Natural killer cell (primary cell): ENCODE measurements at regions not wholly inside any gene's neighbourhood (a gene's known extent, or its start where the extent isn't known, plus 50 kb on each side); places are given as distances from the start of the nearest gene placed in this dataset.

Experiments
- ATAC-seq, 3 donors: fragments of 150-1000 bp in 2 of 3; fragments of 200-7000 bp in 1 of 3; cut with Tn5 transposase; 1 replicate in 1 of 3; 2 replicates in 2 of 3; pipeline ENCODE4 v1.10.0; 2021; ENCODE audit warnings: mild to moderate bottlenecking in 2 of 3, moderate library complexity in 2 of 3
- DNase-seq, 2 donors: peaks; one replicate each; pipeline versions ENCODE4 v3.0.0 to v3.0.0-alpha.2; 2013 to 2021; ENCODE audit warnings: mixed read lengths in 1 of 2
- H3K27ac ChIP-seq: one replicate; pipeline ENCODE4 v1.5.1; 2013; ENCODE audit warnings: mild to moderate bottlenecking, low read length
- H3K27me3 ChIP-seq: one replicate; pipeline ENCODE4 v1.6.1; 2013; ENCODE audit warnings: low read length; ENCODE audit not compliant: control insufficient read depth, insufficient read depth
- H3K36me3 ChIP-seq: one replicate; pipeline ENCODE4 v1.6.1; 2013; ENCODE audit warnings: low read length; ENCODE audit not compliant: control insufficient read depth, insufficient read depth
- H3K4me1 ChIP-seq: one replicate; pipeline ENCODE4 v1.6.1; 2013; ENCODE audit warnings: low read length; ENCODE audit not compliant: control insufficient read depth, insufficient read depth
- H3K4me3 ChIP-seq: one replicate; pipeline ENCODE4 v1.5.1; 2013; ENCODE audit warnings: low read length
- H3K9me3 ChIP-seq: one replicate; pipeline ENCODE4 v1.6.1; 2013; ENCODE audit warnings: low read length; ENCODE audit not compliant: control insufficient read depth, insufficient read depth
- H3K27ac Mint-ChIP-seq, 2 donors: one replicate each; pipeline ENCODE4 v1.8.0; 2022; ENCODE audit warnings: mild to moderate bottlenecking in 2 of 2, mixed read lengths in 2 of 2, moderate library complexity in 1 of 2
- H3K27me3 Mint-ChIP-seq, 2 donors: one replicate each; pipeline ENCODE4 v1.8.0; 2022; ENCODE audit warnings: low read depth in 2 of 2, mixed read lengths in 2 of 2
- H3K36me3 Mint-ChIP-seq: one replicate; pipeline ENCODE4 v1.8.0; 2022; ENCODE audit warnings: mixed read lengths
- H3K4me1 Mint-ChIP-seq, 2 donors: one replicate each; pipeline ENCODE4 v1.8.0; 2022; ENCODE audit warnings: mixed read lengths in 2 of 2
- H3K4me3 Mint-ChIP-seq: one replicate; pipeline ENCODE4 v1.8.0; 2022; ENCODE audit warnings: mild to moderate bottlenecking, moderate library complexity, mixed read lengths
- H3K9me3 Mint-ChIP-seq, 2 donors: one replicate each; pipeline ENCODE4 v1.8.0; 2022; ENCODE audit warnings: mixed read lengths in 2 of 2
- CTCF ChIP-seq: fragments of 200-600 bp; IDR thresholded peaks from one replicate; pipeline ENCODE4 v1.8.0; 2022; ENCODE audit warnings: antibody characterized with exemption
- WGBS: methylation state at CpG from one replicate; pipeline ENCODE4 v1.1.7; 2013; ENCODE audit warnings: missing lambda C conversion rate; ENCODE audit not compliant: insufficient coverage; 5-methylcytosine and 5-hydroxymethylcytosine counted together
- intact Hi-C: fragments of 100-400 bp; cut with micrococcal nuclease; formaldehyde crosslinking; loops from one replicate; pipeline ENCODE4 v1.14.2; 2022

GRCh38 chrX:7228226-7228625, 80.3 kb upstream of the PUDP start:
- no peaks in the 10 kb centered on the region for H3K27me3 Mint-ChIP-seq
- DNase-seq (no peak), ATAC-seq (no peak)
- no peak overlapping the region for H3K4me3 Mint-ChIP-seq
- no peaks in the 10 kb centered on the region for H3K27me3 ChIP-seq
- no peak overlapping the region for H3K27ac ChIP-seq
- H3K4me1 ChIP-seq: no peaks in the 10 kb centered on the region
- no peaks in the 10 kb centered on the region for H3K9me3 ChIP-seq
- no peaks in the 10 kb centered on the region for H3K4me1 Mint-ChIP-seq
- H3K4me3 ChIP-seq: no peak overlapping the region
- H3K36me3 Mint-ChIP-seq: no peaks in the 10 kb centered on the region
- no peak overlapping the region for H3K27ac Mint-ChIP-seq
- H3K9me3 Mint-ChIP-seq: no peaks in the 10 kb centered on the region
- intact Hi-C loops: no loop called here
- H3K36me3 ChIP-seq: no peaks in the 10 kb centered on the region
- TF ChIP-seq CTCF: no peak
- WGBS: no CpG with 5 or more reads among the region's 2 CpGs

- Mint-ChIP-seq H3K4me3 (no peak overlapping the region), H3K36me3 (no peaks in the 10 kb centered on the region), H3K4me1 (no peaks in the 10 kb centered on the region), H3K9me3 (no peaks in the 10 kb centered on the region), H3K27ac (no peak overlapping the region), H3K27me3 (no peaks in the 10 kb centered on the region)
- H3K4me1 ChIP-seq: no peaks in the 10 kb centered on the region
- H3K4me3 ChIP-seq: no peak overlapping the region
- H3K27ac ChIP-seq: no peak overlapping the region
- intact Hi-C loops: no loop called here
- TF ChIP-seq CTCF: no peak
- no peaks in the 10 kb centered on the region for H3K27me3 ChIP-seq
- no peak for ATAC-seq
- 89% methylated on average over 2 of the region's 2 CpGs for WGBS
- no peak for DNase-seq
- no peaks in the 10 kb centered on the region for H3K36me3 ChIP-seq
- H3K9me3 ChIP-seq: no peaks in the 10 kb centered on the region
These were observed 77.4 kb upstream of the PUDP start for GRCh38 chrX:7225338-7225737.

GRCh38 chrX:7223271-7223670, 75.3 kb upstream of the PUDP start:
- Mint-ChIP-seq H3K27me3 (no peaks in the 10 kb centered on the region), H3K4me1 (no peaks in the 10 kb centered on the region), H3K9me3 (no peaks in the 10 kb centered on the region), H3K27ac (no peak overlapping the region), H3K36me3 (no peaks in the 10 kb centered on the region), H3K4me3 (no peak overlapping the region)
- no peak for DNase-seq
- no peaks in the 10 kb centered on the region for H3K4me1 ChIP-seq
- no peak for ATAC-seq
- H3K27me3 ChIP-seq: no peaks in the 10 kb centered on the region
- H3K9me3 ChIP-seq: no peaks in the 10 kb centered on the region
- H3K4me3 ChIP-seq: no peak overlapping the region
- H3K27ac ChIP-seq: no peak overlapping the region
- intact Hi-C loops: no loop called here
- TF ChIP-seq CTCF: no peak
- WGBS: 83% methylated on average over 1 of the region's 2 CpGs
- H3K36me3 ChIP-seq: no peaks in the 10 kb centered on the region

- no peak for DNase-seq
- no peak for TF ChIP-seq CTCF
These were observed 72.2 kb upstream of the PUDP start for GRCh38 chrX:7220121-7220520.

More at GRCh38 chrX:7220121-7220520, 72.2 kb upstream of the PUDP start:
- Histone ChIP-seq H3K4me3 (no peak overlapping the region), H3K9me3 (no peaks in the 10 kb centered on the region), H3K27ac (no peak overlapping the region), H3K4me1 (no peaks in the 10 kb centered on the region), H3K36me3 (no peaks in the 10 kb centered on the region), H3K27me3 (no peaks in the 10 kb centered on the region)
- no peaks in the 10 kb centered on the region for H3K4me1 Mint-ChIP-seq
- no CpG with 5 or more reads among the region's 10 CpGs for WGBS
- H3K9me3 Mint-ChIP-seq: no peaks in the 10 kb centered on the region
- no peaks in the 10 kb centered on the region for H3K27me3 Mint-ChIP-seq
- H3K27ac Mint-ChIP-seq: no peak overlapping the region
- intact Hi-C loops: no loop called here
- no peak overlapping the region for H3K4me3 Mint-ChIP-seq
- no peak for ATAC-seq
- no peaks in the 10 kb centered on the region for H3K36me3 Mint-ChIP-seq
